Mesendoderm (in vitro differentiated cells): ENCODE measurements at regions not wholly inside any gene's neighbourhood (a gene's known extent, or its start where the extent isn't known, plus 50 kb on each side); places are given as distances from the start of the nearest gene placed in this dataset.

Experiments used
- DNase-seq: peaks from one replicate; pipeline ENCODE4 v3.0.0; 2013
- H2AK5ac ChIP-seq: 2 replicates; pipeline ENCODE4 v1.6.1; 2013; ENCODE audit warnings: low read length, inconsistent platforms
- H2BK120ac ChIP-seq: 2 replicates; pipeline ENCODE4 v1.6.1; 2013; ENCODE audit warnings: low read depth, mild to moderate bottlenecking, low read length, moderate library complexity, mixed read lengths
- H2BK15ac ChIP-seq: replicated peaks from 2 replicates; pipeline ENCODE4 v1.6.1; 2013; ENCODE audit warnings: low read depth, mild to moderate bottlenecking, moderate library complexity
- H2BK5ac ChIP-seq: 2 replicates; pipeline ENCODE4 v1.6.1; 2013; ENCODE audit warnings: low read length, inconsistent platforms
- H3K18ac ChIP-seq: 2 replicates; pipeline ENCODE4 v1.6.1; 2013; ENCODE audit warnings: mild to moderate bottlenecking, low read length, mixed read lengths
- H3K23ac ChIP-seq: one replicate; pipeline ENCODE4 v1.6.1; 2013; ENCODE audit warnings: low read length
- H3K27ac ChIP-seq: 2 replicates; pipeline ENCODE4 v1.5.1; 2013; ENCODE audit warnings: low read depth, mild to moderate bottlenecking, inconsistent platforms, low read length, moderate library complexity
- H3K27me3 ChIP-seq: 2 replicates; pipeline ENCODE4 v1.6.1; 2013; ENCODE audit warnings: low read length, control low read depth, mild to moderate bottlenecking, inconsistent platforms; ENCODE audit not compliant: insufficient read depth, poor library complexity
- H3K36me3 ChIP-seq: 2 replicates; pipeline ENCODE4 v1.6.1; 2013; ENCODE audit warnings: low read length, inconsistent platforms; ENCODE audit not compliant: control insufficient read depth, insufficient read depth
- H3K4ac ChIP-seq: one replicate; pipeline ENCODE4 v1.6.1; 2013; ENCODE audit warnings: low read depth, mild to moderate bottlenecking, low read length, moderate library complexity
- H3K4me1 ChIP-seq: 2 replicates; pipeline ENCODE4 v1.6.1; 2013; ENCODE audit warnings: low read depth, low read length, inconsistent platforms; ENCODE audit not compliant: control insufficient read depth
- H3K4me2 ChIP-seq: 2 replicates; pipeline ENCODE4 v1.6.1; 2013; ENCODE audit warnings: low read length
- H3K4me3 ChIP-seq: 2 replicates; pipeline ENCODE4 v1.5.1; 2013; ENCODE audit warnings: mild to moderate bottlenecking, low read length
- H3K56ac ChIP-seq: one replicate; pipeline ENCODE4 v1.6.1; 2013; ENCODE audit warnings: low read length
- H3K79me1 ChIP-seq: 2 replicates; pipeline ENCODE4 v1.6.1; 2013; ENCODE audit warnings: low read length, inconsistent platforms
- H3K79me2 ChIP-seq: 2 replicates; pipeline ENCODE4 v1.6.1; 2013; ENCODE audit warnings: mild to moderate bottlenecking, low read length; ENCODE audit not compliant: control insufficient read depth, insufficient read depth
- H3K9ac ChIP-seq: 2 replicates; pipeline ENCODE4 v1.6.1; 2013; ENCODE audit warnings: low read length, inconsistent platforms
- H4K5ac ChIP-seq: one replicate; pipeline ENCODE4 v1.6.1; 2013; ENCODE audit warnings: low read length
- H4K8ac ChIP-seq: one replicate; pipeline ENCODE4 v1.6.1; 2013; ENCODE audit warnings: low read depth, mild to moderate bottlenecking, control low read depth, low read length, moderate library complexity
- WGBS: extraction: QIAGEN DNeasy Blood & Tissue Kit; methylation state at CpG from one replicate; pipeline ENCODE4 v1.1.7; 2013; ENCODE audit warnings: low lambda C conversion rate, missing lambda C conversion rate; ENCODE audit not compliant: insufficient coverage; ENCODE audit errors: extremely low coverage; 5-methylcytosine and 5-hydroxymethylcytosine counted together

GRCh38 chr2:236452238-236452637, 117.4 kb upstream of the ACKR3 start:
- WGBS, result no CpG with 5 or more reads among the region's 3 CpGs
- no peak overlapping the region for H2BK15ac ChIP-seq
- no peak overlapping the region for H3K9ac ChIP-seq
- H3K4ac ChIP-seq, result no peak overlapping the region
- no peak overlapping the region for H4K5ac ChIP-seq
- H3K79me2 ChIP-seq, result no peaks in the 10 kb centered on the region
- no peak overlapping the region for H3K56ac ChIP-seq
- H3K18ac ChIP-seq, result no peak overlapping the region
- no peak for DNase-seq
- H3K4me1 ChIP-seq, result no peaks in the 10 kb centered on the region
- H3K27ac ChIP-seq, result no peak overlapping the region
- H3K36me3 ChIP-seq, result no peaks in the 10 kb centered on the region
- no peak overlapping the region for H3K4me3 ChIP-seq
- H3K23ac ChIP-seq, result no peak overlapping the region
- H4K8ac ChIP-seq, result no peak overlapping the region
- no peaks in the 10 kb centered on the region for H3K79me1 ChIP-seq
- H2AK5ac ChIP-seq, result no peak overlapping the region
- no peaks in the 10 kb centered on the region for H3K27me3 ChIP-seq
- no peak overlapping the region for H3K4me2 ChIP-seq
- H2BK5ac ChIP-seq, result no peak overlapping the region
- H2BK120ac ChIP-seq, result no peak overlapping the region

GRCh38 chr2:236454076-236454475, 115.5 kb upstream of the ACKR3 start:
- Histone ChIP-seq H2AK5ac (no peak overlapping the region), H3K56ac (no peak overlapping the region), H3K4ac (no peak overlapping the region), H3K23ac (no peak overlapping the region), H3K4me3 (no peak overlapping the region), H3K79me1 (no peaks in the 10 kb centered on the region), H3K18ac (no peak overlapping the region), H3K36me3 (no peaks in the 10 kb centered on the region), H3K9ac (no peak overlapping the region), H2BK5ac (no peak overlapping the region), H2BK15ac (no peak overlapping the region), H3K27me3 (no peaks in the 10 kb centered on the region), H3K4me2 (no peak overlapping the region), H3K4me1 (no peaks in the 10 kb centered on the region), H2BK120ac (no peak overlapping the region), H3K79me2 (no peaks in the 10 kb centered on the region), H4K8ac (no peak overlapping the region), H4K5ac (no peak overlapping the region), H3K27ac (no peak overlapping the region)
- no peak for DNase-seq
- WGBS, result no CpG with 5 or more reads among the region's 10 CpGs

- Histone ChIP-seq H2AK5ac (no peak overlapping the region), H3K4me1 (no peaks in the 10 kb centered on the region), H3K27me3 (no peaks in the 10 kb centered on the region), H3K4me2 (no peak overlapping the region), H3K18ac (no peak overlapping the region), H3K79me2 (no peaks in the 10 kb centered on the region), H3K79me1 (no peaks in the 10 kb centered on the region), H3K4me3 (no peak overlapping the region), H3K56ac (no peak overlapping the region), H2BK15ac (no peak overlapping the region), H2BK5ac (no peak overlapping the region), H3K27ac (no peak overlapping the region), H4K5ac (no peak overlapping the region), H3K4ac (no peak overlapping the region), H3K9ac (no peak overlapping the region), H4K8ac (no peak overlapping the region), H2BK120ac (no peak overlapping the region), H3K23ac (no peak overlapping the region), H3K36me3 (no peaks in the 10 kb centered on the region)
- DNase-seq, result no peak
- no CpG with 5 or more reads among the region's 18 CpGs for WGBS
Measured at GRCh38 chr2:236459393-236459792, 110.2 kb upstream of the ACKR3 start.

- Histone ChIP-seq H3K79me1 (no peaks in the 10 kb centered on the region), H3K36me3 (no peaks in the 10 kb centered on the region), H3K9ac (no peak overlapping the region), H3K4me1 (no peaks in the 10 kb centered on the region), H2BK5ac (no peak overlapping the region), H3K27ac (no peak overlapping the region), H2AK5ac (no peak overlapping the region), H3K4me2 (no peak overlapping the region), H3K18ac (no peak overlapping the region), H4K5ac (no peak overlapping the region), H3K23ac (no peak overlapping the region), H2BK15ac (no peak overlapping the region), H3K56ac (no peak overlapping the region), H3K79me2 (no peaks in the 10 kb centered on the region), H3K4ac (no peak overlapping the region), H3K4me3 (no peak overlapping the region), H3K27me3 (no peaks in the 10 kb centered on the region), H4K8ac (no peak overlapping the region), H2BK120ac (no peak overlapping the region)
- WGBS, result no CpG with 5 or more reads among the region's 1 CpG
- no peak for DNase-seq
Measured at GRCh38 chr2:236464140-236464539, 105.5 kb upstream of the ACKR3 start.

GRCh38 chr2:236472720-236473495, 96.7 kb upstream of the ACKR3 start:
- WGBS, result no CpG with 5 or more reads among the region's 9 CpGs

GRCh38 chr2:236473691-236474090, 95.9 kb upstream of the ACKR3 start:
- no peak overlapping the region for H3K18ac ChIP-seq
- no peaks in the 10 kb centered on the region for H3K27me3 ChIP-seq
- H3K4me2 ChIP-seq, result no peak overlapping the region
- no peaks in the 10 kb centered on the region for H3K79me1 ChIP-seq
- DNase-seq, result no peak
- H3K79me2 ChIP-seq, result no peaks in the 10 kb centered on the region
- H3K36me3 ChIP-seq, result no peaks in the 10 kb centered on the region
- H3K23ac ChIP-seq, result no peak overlapping the region
- no peak overlapping the region for H3K56ac ChIP-seq
- WGBS, result no CpG with 5 or more reads among the region's 1 CpG
- H4K5ac ChIP-seq, result no peak overlapping the region
- H2AK5ac ChIP-seq, result no peak overlapping the region
- H3K27ac ChIP-seq, result no peak overlapping the region
- no peak overlapping the region for H3K4me3 ChIP-seq
- no peak overlapping the region for H3K9ac ChIP-seq
- no peak overlapping the region for H3K4ac ChIP-seq
- H2BK15ac ChIP-seq, result no peak overlapping the region
- H2BK5ac ChIP-seq, result no peak overlapping the region
- H3K4me1 ChIP-seq, result no peaks in the 10 kb centered on the region
- H2BK120ac ChIP-seq, result no peak overlapping the region
- H4K8ac ChIP-seq, result no peak overlapping the region

More at GRCh38 chr2:236472720-236473495, 96.7 kb upstream of the ACKR3 start:
- Histone ChIP-seq H3K56ac (no peak overlapping the region), H2AK5ac (no peak overlapping the region), H3K27me3 (no peaks in the 10 kb centered on the region), H4K8ac (no peak overlapping the region), H3K4me3 (no peak overlapping the region), H3K79me1 (no peaks in the 10 kb centered on the region), H2BK120ac (no peak overlapping the region), H2BK15ac (no peak overlapping the region), H3K4me2 (no peak overlapping the region), H2BK5ac (no peak overlapping the region), H3K4me1 (no peaks in the 10 kb centered on the region), H3K4ac (no peak overlapping the region), H3K27ac (no peak overlapping the region), H4K5ac (no peak overlapping the region), H3K18ac (no peak overlapping the region), H3K9ac (no peak overlapping the region), H3K79me2 (no peaks in the 10 kb centered on the region), H3K23ac (no peak overlapping the region), H3K36me3 (no peaks in the 10 kb centered on the region)
- no peak for DNase-seq
